ENCODE measurements at regions not wholly inside any gene's neighbourhood (a gene's known extent, or its start where the extent isn't known, plus 50 kb on each side); places are given as distances from the start of the nearest gene placed in this dataset.

DNA sequence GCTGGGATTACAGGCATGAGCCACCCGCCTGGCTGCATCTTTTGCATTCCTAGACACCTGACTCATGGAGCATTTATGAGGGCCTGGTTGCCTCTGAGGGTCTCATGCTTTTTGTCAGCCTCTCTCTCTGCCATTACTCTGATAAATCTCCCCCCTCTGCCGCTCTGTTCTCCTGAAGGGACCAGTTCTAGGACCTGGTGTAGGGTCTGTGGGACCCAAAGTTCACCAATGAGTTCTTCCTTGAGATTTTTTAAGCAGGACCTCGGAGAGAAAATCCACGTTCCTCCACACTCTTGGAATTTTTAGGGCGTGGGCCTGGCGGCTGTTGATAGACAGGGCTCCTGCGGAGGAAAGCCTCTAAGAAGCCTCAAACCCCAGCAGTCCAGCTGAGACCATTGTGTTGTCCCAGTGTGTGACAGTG, 91.9 kb upstream of the ERRFI1 start:
- no peak for FAIRE-seq
- no peak overlapping the region for H3K4me3 ChIP-seq (ENCODE audit: low read depth, low read length)
- TF ChIP-seq, protein P1, sequence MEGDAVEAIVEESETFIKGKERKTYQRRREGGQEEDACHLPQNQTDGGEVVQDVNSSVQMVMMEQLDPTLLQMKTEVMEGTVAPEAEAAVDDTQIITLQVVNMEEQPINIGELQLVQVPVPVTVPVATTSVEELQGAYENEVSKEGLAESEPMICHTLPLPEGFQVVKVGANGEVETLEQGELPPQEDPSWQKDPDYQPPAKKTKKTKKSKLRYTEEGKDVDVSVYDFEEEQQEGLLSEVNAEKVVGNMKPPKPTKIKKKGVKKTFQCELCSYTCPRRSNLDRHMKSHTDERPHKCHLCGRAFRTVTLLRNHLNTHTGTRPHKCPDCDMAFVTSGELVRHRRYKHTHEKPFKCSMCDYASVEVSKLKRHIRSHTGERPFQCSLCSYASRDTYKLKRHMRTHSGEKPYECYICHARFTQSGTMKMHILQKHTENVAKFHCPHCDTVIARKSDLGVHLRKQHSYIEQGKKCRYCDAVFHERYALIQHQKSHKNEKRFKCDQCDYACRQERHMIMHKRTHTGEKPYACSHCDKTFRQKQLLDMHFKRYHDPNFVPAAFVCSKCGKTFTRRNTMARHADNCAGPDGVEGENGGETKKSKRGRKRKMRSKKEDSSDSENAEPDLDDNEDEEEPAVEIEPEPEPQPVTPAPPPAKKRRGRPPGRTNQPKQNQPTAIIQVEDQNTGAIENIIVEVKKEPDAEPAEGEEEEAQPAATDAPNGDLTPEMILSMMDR (IDR thresholded peaks at IDR 0.05; ENCODE audit: insufficient read depth, low read length, severe bottlenecking): no peak
- DNase-seq (ENCODE audit: low read depth): no peak
- no peaks in the 10 kb centered on the region for H3K27me3 ChIP-seq (ENCODE audit: control insufficient read depth, insufficient read depth, low read length)
- H3K36me3 ChIP-seq (ENCODE audit: control insufficient read depth, insufficient read depth, low read length): no peaks in the 10 kb centered on the region

DNA sequence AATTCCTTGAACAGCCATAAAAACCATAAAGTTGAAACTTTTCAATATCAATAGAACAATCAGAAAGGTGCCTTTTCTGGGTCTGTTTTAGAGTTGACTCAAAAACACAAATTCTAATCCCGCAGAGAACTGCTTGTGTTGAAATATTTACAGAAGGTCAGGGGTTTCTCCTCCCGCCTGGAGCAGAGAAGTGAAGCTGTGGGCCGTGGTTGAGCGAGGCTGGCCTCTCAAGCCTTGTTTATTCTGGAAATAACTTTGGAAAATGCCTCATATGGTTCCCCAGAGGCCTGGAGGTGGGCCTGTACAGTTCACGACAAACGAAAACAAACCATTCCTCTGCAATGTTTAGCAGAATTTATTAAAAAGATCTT, 90.8 kb upstream of the ERRFI1 start:
- no peak overlapping the region for H3K4me3 ChIP-seq (ENCODE audit: low read depth, low read length)
- DNase-seq (ENCODE audit: low read depth): no peak
- no peak for FAIRE-seq
- no peaks in the 10 kb centered on the region for H3K36me3 ChIP-seq (ENCODE audit: control insufficient read depth, insufficient read depth, low read length)
- H3K27me3 ChIP-seq (ENCODE audit: control insufficient read depth, insufficient read depth, low read length): no peaks in the 10 kb centered on the region
- TF ChIP-seq, protein P1 (IDR thresholded peaks at IDR 0.05; ENCODE audit: insufficient read depth, low read length, severe bottlenecking): no peak

DNA sequence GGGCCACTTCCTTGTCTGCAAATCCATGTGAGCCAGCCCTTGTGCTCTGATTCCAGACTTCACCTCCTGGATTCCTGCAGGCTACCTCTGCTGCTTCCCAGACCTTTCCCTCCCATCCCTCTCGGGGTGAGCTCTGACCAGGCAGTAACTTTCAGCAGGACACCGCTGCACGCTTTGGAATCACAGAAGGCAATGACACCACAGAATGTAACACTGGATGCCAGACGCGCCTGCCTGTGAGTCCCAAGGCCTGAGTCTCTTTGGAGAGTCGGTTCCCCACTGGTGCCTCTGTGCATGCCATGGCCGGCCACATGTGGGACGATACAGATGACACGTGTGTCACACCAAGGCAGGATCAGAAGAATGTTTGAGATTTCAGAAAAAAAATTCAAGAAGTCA, 89.7 kb upstream of the ERRFI1 start:
- DNase-seq (ENCODE audit: low read depth) (no peak), FAIRE-seq (no peak)
- TF ChIP-seq, protein P1 (IDR thresholded peaks at IDR 0.05; ENCODE audit: insufficient read depth, low read length, severe bottlenecking): no peak
- no peak overlapping the region for H3K4me3 ChIP-seq (ENCODE audit: low read depth, low read length)
- no peaks in the 10 kb centered on the region for H3K27me3 ChIP-seq (ENCODE audit: control insufficient read depth, insufficient read depth, low read length)
- H3K36me3 ChIP-seq (ENCODE audit: control insufficient read depth, insufficient read depth, low read length): no peaks in the 10 kb centered on the region

DNA sequence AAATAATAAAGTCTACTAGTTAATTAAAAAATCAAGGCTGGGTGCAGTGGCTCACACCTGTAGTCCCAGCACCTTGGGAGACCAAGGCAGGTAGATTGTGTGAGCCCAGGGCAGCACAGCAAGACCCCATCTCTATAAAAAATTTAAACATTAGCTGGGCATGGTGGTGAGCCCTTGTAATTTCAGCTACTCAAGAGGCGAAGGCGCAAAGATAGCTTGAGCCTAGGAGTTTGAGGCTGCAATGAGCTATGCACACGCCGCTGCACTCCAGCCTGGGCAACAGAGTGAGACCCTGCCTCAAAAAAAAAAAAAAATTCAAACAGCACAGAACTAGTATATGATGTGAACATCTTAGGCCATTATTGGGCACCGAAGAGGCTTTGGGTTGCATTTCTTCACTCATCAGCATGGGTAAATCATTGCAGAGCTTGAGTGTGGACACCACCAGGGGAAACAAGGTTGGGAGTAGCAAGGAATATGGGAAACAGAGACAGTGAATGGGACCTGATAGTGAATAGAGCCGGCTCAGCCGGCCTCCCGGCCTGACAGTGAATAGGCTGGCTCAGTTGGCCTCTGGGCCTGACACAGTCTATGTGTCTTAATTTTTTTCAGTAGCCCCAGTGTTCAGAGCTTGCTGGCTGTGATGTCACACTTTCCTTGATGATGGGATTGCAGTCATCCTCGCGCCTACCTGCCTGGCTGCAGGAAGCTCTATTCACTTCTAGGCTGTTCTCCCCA, 89.1 kb upstream of the ERRFI1 start:
- no peaks in the 10 kb centered on the region for H3K27me3 ChIP-seq (ENCODE audit: control insufficient read depth, insufficient read depth, low read length)
- FAIRE-seq (no peak), DNase-seq (ENCODE audit: low read depth) (no peak)
- TF ChIP-seq, protein P1 (IDR thresholded peaks at IDR 0.05; ENCODE audit: insufficient read depth, low read length, severe bottlenecking): no peak
- no peak overlapping the region for H3K4me3 ChIP-seq (ENCODE audit: low read depth, low read length)
- H3K36me3 ChIP-seq (ENCODE audit: control insufficient read depth, insufficient read depth, low read length): no peaks in the 10 kb centered on the region

DNA sequence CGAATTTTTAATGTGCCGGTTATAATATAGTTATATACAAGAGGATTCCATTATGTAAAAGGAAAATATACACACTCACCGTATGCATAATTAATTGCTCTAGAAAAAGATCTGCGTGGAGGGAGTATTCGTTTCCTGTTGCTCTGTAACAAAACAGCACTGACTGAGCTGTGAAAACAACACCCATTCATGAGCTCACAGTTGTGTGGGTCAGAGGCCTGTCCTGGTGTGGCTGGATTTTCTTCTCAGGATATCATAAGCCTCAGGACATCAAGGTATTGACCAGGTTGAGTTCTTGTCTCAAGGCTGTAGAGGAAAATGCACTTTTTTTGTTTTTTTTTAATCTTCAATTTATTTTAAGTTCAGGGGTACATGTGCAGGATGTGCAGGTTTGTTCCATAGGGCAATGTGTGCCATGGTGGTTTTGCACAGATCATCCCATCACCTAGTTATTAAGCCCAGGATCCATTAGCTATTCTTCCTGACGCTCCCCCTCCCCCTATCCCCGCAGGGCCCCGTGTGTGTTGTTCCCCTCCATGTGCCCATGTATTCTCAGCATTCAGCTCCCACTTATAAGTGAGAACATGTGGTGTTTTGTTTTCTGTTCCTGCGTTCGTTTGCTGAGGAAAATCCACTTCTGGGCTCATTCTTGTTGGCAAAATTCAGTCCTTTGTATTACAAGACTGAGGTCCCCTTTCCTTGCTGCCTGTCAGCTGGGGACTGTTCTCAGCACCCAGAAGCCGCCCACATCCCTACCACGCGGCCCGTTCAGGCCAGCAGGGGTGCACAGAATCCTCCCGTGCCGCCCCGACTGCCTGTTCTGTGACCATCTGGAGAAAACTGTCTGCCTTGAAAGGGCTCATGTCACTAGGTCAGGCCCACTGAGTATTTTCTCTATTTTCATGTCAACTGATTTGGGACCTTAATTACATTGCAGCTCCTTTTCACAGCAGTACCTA, 87.4 kb upstream of the ERRFI1 start:
- no peak for DNase-seq (ENCODE audit: low read depth)
- FAIRE-seq: no peak
- Histone ChIP-seq H3K36me3 (ENCODE audit: control insufficient read depth, insufficient read depth, low read length) (no peaks in the 10 kb centered on the region), H3K27me3 (ENCODE audit: control insufficient read depth, insufficient read depth, low read length) (no peaks in the 10 kb centered on the region), H3K4me3 (ENCODE audit: low read depth, low read length) (no peak overlapping the region)
- TF ChIP-seq, protein P1 (IDR thresholded peaks at IDR 0.05; ENCODE audit: insufficient read depth, low read length, severe bottlenecking): no peak

All from bronchial epithelial cell (primary cell).